Middle frontal gyrus (tissue), 1 donor: ENCODE measurements at regions not wholly inside any gene's neighbourhood (a gene's known extent, or its start where the extent isn't known, plus 50 kb on each side); places are given as distances from the start of the nearest gene placed in this dataset.
A peak's percentile ranks its signal among the peaks of the same experiment; 100 is the strongest.
"Not testable (repeated sequence)": the region's sequence is repeated elsewhere in the genome, so short reads cannot be mapped to it uniquely, and the experiment has no call there.

Experiments
- DNase-seq: peaks from one replicate; pipeline ENCODE4 v3.0.0-alpha.2; 2015; ENCODE audit warnings: low spot score; ENCODE audit errors: extremely low spot score

- DNase-seq: no peak
These were observed 165.8 kb downstream of the ZIC4 start for GRCh38 chr3:147240581-147240980.

- no peak for DNase-seq
These were observed 168.4 kb downstream of the ZIC4 start for GRCh38 chr3:147237991-147238390.

DNA sequence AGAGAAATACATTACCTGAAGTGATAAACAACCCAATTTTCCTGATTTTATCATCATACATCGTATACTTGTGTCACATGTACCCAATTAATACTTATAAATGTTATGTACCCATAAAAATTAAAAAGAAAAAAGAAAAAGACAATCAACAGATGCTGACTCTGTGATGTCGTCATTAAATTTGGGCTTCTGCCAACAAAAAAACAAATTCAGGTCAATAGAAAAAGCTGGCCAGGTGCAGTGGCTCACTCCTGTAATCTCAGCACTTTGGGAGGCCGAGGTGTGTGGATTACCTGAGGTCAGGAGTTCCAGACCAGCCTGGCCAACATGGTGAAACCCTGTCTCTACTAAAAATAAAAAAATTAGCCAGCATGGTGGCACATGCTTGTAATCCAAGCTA lies 174.4 kb downstream of the ZIC4 start:
- DNase-seq: not testable (repeated sequence)

GRCh38 chr3:147231111-147231510 lies 175.2 kb downstream of the ZIC4 start:
- no peak for DNase-seq

DNA sequence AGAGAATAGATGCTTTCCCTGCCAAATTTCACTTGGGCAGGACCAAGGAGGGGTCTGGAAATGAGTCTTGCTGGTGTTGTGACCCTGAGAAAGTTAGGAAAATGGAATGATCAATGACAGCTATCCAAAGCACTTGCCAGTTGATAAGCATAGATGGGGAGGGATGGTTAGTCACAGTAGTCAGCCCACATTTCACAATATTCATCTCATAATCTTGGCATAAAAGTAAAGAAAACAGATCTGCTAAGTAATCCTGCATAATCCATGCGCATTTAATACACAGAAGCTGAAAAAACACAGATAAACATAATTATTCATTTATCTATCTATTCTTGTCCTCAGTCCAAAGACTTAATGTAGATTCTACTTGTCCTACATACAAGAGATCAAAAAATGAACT lies 184.1 kb downstream of the ZIC4 start:
- no peak for DNase-seq

DNA sequence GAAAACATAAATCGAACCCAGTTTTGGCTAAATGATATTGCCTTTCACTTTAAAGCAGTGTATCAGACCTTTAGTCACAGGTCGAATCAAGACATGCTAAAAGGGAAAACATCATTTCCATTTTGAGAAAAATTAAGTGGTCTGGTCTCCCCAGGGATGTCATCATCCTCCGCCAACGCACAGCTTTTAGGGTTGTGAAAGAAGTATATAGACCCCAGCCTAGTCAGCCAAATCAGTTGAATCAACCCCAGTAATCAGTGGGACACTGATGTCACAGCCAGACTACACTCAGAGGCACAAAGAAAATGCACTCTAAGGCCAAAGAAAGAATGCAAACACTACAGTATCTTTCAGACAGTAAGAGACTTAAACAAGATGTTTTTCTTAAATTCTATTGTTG lies 187.4 kb downstream of the ZIC4 start:
- DNase-seq: no peak

GRCh38 chr3:147216143-147216673 lies 190.1 kb downstream of the ZIC4 start:
- no peak for DNase-seq

GRCh38 chr3:147215660-147216059 lies 190.7 kb downstream of the ZIC4 start:
- DNase-seq: no peak

- DNase-seq: no peak
These were observed 192.7 kb downstream of the ZIC4 start for GRCh38 chr3:147213633-147214032.

DNA sequence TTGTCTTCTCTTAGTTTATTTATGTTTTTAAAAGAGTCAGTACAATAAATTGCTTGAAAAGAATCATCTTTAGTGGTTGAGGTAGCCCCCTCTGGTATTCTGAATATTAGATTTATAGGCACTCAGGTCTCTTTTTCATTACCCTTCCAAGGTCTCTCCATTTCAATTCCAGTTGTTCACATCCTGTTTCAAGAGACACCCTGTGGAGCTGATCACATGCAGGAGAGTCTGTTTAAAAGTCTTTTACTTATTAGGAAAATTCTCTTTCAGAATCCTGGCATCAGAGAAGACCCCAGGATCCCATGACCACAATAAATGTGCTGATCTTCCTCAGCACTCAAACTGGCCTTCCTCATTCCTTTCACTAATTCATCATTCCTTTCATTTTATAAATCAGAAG lies 195.7 kb downstream of the ZIC4 start:
- no peak for DNase-seq

DNA sequence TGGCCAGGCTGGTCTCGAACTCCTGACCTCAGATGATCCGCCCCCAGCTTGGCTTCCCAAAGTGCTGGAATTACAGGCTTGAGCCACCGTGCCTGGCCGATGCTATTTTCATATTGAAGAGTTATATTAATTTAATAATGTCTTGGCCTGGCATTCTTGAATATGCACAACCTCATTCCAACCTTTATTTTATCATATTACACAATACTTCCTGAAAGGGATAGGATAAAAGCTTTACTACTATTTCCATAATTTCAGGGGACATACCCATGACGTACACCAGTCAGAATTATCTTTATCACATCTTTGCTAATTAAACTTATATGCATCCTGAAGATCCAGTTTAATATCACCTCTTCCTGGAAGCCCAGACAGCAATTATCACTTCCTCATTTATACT lies 205.3 kb downstream of the ZIC4 start:
- no peak for DNase-seq

DNA sequence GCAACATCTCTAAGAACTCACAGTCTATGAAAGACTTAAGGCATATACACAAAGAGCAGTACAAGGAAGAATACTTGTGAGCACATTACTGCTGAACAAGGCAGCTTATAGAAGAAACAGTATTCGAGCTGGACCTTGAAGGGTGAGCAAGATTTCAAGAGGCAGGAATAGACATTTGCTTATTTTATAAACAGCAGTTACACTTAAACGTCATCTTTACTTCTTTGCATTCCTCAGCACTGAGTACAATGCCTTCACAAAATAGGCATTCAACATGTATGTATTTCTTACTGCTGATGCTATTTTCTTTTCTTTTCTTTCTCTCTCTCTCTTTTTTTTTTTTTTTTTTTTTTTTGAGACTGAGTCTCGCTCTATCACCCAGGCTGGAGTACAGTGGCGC lies 205.8 kb downstream of the ZIC4 start:
- no peak for DNase-seq

DNA sequence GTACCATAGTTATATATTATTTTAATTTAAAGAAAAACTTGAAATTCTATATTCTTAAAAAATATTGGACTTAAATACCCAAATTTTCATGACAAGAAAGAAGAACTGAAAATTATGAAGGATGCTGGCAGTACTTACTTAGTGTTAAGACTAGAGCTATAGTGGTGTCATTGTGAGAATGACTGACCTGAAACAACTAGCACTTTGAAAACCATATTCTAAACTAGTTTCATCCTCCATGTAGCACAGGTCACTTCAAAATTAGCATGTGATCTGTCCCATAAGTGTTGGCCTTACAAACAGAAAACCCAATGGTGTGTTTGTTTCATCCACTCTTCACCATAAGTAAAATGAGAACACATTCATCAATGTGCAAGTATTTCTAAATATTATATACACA lies 208.6 kb downstream of the ZIC4 start:
- no peak for DNase-seq

DNA sequence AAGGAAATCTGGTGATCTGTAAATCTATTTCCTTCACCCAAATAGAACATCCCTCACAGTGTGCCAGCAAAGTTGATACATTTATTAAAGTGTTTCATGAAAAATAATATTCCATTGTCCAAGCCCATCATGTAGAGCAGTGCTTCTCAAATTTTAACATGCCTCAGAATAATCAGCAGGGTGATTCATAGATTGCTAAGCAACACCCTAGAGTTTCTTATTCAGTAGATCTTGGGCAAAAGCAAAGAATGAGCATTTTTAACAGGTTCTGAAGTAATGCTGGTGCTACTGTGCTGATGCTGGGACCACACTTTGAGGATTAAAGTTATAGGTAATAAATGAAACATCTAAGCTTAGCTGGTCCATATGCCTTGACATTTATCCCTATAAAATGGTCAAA lies 210.5 kb downstream of the ZIC4 start:
- DNase-seq: no peak

DNA sequence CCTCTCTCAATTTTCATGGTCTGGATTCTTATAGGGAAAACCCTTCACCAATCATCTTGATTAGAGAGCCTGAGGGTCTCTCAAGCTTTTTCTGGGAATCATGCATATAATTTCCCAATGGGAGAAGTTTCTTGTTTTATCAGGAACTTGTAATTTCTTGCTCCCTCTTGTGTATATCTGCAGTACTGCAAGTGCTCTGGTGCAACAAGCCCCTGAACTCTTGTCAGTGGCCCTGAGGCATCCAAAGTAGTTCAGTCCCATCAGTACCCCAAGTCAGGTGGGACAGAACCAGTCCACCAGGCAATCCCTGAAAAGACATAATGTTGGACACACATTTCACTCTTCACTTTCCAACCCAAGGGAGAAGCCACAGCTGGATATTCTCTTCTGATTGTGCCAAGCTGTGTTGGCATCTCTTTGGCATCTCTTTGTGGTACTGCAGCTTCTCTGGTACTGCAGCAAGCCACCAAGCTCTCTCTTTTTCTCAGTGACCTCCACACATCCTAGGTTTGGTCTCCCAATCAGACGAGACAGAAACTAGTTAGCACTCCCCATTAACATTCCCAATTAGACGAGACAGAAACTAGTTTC lies 214.5 kb downstream of the ZIC4 start:
- peak; percentile 18 for DNase-seq

DNA sequence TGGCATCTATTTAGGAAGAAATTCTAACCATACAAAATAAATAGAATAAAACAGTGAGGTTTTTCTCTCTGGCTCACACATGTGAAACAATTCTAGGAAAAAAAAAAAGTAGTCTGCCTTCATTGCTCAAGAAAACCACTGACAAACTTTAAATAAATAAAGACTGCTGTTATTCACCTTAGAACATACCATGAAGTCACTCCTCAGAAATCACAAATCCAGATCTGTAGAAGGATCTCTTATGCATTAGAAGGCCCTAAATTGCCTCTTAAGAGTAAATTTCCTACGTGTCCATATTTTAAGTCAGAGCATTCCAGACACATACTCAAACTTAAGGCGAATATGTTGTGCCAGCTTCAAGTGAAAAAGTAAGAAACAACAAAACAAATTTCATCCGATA lies 217.3 kb downstream of the ZIC4 start:
- no peak for DNase-seq

DNA sequence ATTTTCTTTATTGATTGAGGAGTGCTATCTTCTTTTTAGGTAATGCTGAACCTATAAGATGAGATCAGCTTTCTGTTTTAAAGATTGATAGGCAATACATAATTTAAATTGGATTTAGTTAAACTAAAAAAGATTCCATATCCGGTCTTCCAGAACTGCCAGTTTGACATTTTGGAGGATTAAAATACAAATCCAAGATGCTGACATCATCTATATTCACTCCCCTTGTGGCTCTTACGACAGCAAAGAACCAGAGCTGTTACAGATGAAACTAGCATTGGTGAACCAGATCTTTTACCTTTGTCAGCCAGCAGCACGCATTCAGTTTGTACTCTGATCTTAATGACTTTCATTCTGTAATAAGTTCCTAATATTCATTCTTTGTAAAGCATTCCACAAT lies 218.7 kb downstream of the ZIC4 start:
- no peak for DNase-seq

- no peak for DNase-seq
These were observed 220.6 kb downstream of the ZIC4 start for GRCh38 chr3:147185781-147186180.

- DNase-seq: no peak
These were observed 221.5 kb downstream of the ZIC4 start for GRCh38 chr3:147184794-147185193.

- DNase-seq: no peak
These were observed 233.1 kb downstream of the ZIC4 start for GRCh38 chr3:147173257-147173656.

DNA sequence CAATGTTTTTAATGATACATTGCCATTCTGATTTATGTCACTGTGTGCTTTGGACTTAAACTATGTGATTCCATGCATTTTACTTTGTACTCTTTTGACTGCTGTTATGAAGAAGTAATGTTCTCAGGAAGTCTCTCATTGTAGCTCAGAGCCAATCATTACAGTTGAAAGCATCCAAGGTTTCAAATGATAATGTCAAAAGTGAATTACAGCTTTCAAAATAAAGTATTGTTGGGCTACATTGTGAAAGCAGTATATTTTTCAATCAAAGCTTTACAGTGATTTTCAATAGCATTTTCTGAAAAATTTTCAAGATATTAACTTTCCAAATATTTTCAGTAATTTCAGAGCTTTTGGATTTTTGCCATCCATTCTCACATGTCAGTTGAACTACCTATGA lies 243.6 kb downstream of the ZIC4 start:
- DNase-seq: no peak

DNA sequence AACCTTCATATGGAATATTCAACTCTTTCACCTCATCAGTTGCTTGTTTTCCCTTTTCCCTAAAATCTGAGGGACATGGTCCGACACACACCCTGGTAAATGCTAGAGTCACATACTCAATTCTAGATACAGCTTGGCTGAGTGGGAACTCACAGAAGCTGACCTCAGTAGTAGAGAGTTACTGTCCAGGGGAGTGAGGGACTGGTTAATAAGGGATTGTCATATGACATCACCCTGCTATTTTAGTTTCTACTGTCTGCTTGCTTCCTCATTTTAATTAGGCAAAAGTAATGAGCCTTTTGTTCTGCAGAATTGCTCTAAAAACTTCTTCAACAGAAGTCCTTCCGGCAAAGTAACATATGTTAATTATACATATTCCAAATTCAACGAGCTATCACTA lies 244.5 kb downstream of the ZIC4 start:
- DNase-seq: no peak

- DNase-seq: no peak
These were observed 245.4 kb downstream of the ZIC4 start for GRCh38 chr3:147160984-147161383.

DNA sequence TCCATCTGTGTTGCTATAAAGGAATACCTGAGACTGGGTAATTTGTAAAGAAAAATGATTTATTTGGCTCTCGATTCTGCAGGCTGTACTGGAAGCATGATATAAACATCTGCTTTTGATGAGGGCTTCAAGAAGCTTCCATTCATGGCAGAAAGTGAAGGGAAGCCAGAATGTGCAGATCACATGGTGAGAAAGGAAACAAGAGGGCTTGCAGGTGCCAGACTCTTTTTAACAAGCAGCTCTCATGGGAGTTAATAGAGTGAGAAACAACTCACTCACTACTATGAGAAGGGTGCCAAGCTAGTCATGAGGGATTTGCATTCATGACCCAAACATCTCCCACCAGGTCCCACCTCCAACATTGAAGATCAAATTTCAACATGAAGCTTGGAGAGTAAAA lies 247.2 kb downstream of the ZIC4 start:
- no peak for DNase-seq
